ENCODE measurements at regions not wholly inside any gene's neighbourhood (a gene's known extent, or its start where the extent isn't known, plus 50 kb on each side); places are given as distances from the start of the nearest gene placed in this dataset.

- Histone ChIP-seq H3K27ac (ENCODE audit: low read length) (no peak overlapping the region), H3K27me3 (ENCODE audit: insufficient read depth, low read depth, low read length) (no peaks in the 10 kb centered on the region), H3K9me3 (ENCODE audit: low read length) (no peaks in the 10 kb centered on the region)
Measured at GRCh38 chr19:30647891-30648720, 275.9 kb downstream of the ZNF536 start.

GRCh38 chr19:30646806-30647205, 274.6 kb downstream of the ZNF536 start:
- Histone ChIP-seq H3K9ac (ENCODE audit: low read length) (no peak overlapping the region), H2AFZ (ENCODE audit: low read depth, low read length) (no peak overlapping the region), H3K4me3 (ENCODE audit: low read length) (no peak overlapping the region), H3K27ac (ENCODE audit: low read length) (no peak overlapping the region), H3K4me2 (ENCODE audit: low read length) (no peak overlapping the region), H3K27me3 (ENCODE audit: insufficient read depth, low read depth, low read length) (no peaks in the 10 kb centered on the region), H4K20me1 (ENCODE audit: insufficient read depth) (no peaks in the 10 kb centered on the region), H3K9me2 (ENCODE audit: insufficient read depth, low read length) (no peaks in the 10 kb centered on the region), H3K36me3 (ENCODE audit: insufficient read depth, low read length) (no peaks in the 10 kb centered on the region), H3F3A (ENCODE audit: insufficient read depth, low read length, poor library complexity, severe bottlenecking) (no peaks in the 10 kb centered on the region), H3K79me2 (replicated peaks; ENCODE audit: insufficient read depth, low read length) (no peaks in the 10 kb centered on the region), H3K9me3 (ENCODE audit: low read length) (no peaks in the 10 kb centered on the region)
- TF ChIP-seq CTCF (IDR thresholded peaks at IDR 0.05; ENCODE audit: poor library complexity, severe bottlenecking) (no peak), EP300 (conservative IDR thresholded peaks at IDR 0.05; ENCODE audit: poor library complexity, severe bottlenecking) (no peak), REST (IDR thresholded peaks at IDR 0.05; ENCODE audit: borderline replicate concordance) (no peak), RAD21 (conservative IDR thresholded peaks at IDR 0.05) (no peak), TAF1 (IDR thresholded peaks at IDR 0.05; ENCODE audit: low read depth) (no peak)

More at GRCh38 chr19:30647891-30648720, 275.9 kb downstream of the ZNF536 start:
- Histone ChIP-seq H3F3A (ENCODE audit: insufficient read depth, low read length, poor library complexity, severe bottlenecking) (no peaks in the 10 kb centered on the region), H3K4me3 (ENCODE audit: low read length) (no peak overlapping the region), H2AFZ (ENCODE audit: low read depth, low read length) (no peak overlapping the region), H3K9ac (ENCODE audit: low read length) (no peak overlapping the region), H3K79me2 (replicated peaks; ENCODE audit: insufficient read depth, low read length) (no peaks in the 10 kb centered on the region), H3K9me2 (ENCODE audit: insufficient read depth, low read length) (no peaks in the 10 kb centered on the region), H3K4me2 (ENCODE audit: low read length) (no peak overlapping the region), H4K20me1 (ENCODE audit: insufficient read depth) (no peaks in the 10 kb centered on the region), H3K36me3 (ENCODE audit: insufficient read depth, low read length) (no peaks in the 10 kb centered on the region)
- no peak for TF ChIP-seq RAD21 (conservative IDR thresholded peaks at IDR 0.05)
- TF ChIP-seq REST (IDR thresholded peaks at IDR 0.05; ENCODE audit: borderline replicate concordance), result no peak
- no peak for TF ChIP-seq POLR2AphosphoS5 (IDR thresholded peaks at IDR 0.05)
- TF ChIP-seq TAF1 (IDR thresholded peaks at IDR 0.05; ENCODE audit: low read depth), result no peak
- no peak for TF ChIP-seq CTCF (IDR thresholded peaks at IDR 0.05; ENCODE audit: poor library complexity, severe bottlenecking)
- TF ChIP-seq MXI1 (conservative IDR thresholded peaks at IDR 0.05; ENCODE audit: poor library complexity, severe bottlenecking), result no peak
- TF ChIP-seq EZH2 (IDR thresholded peaks at IDR 0.05; ENCODE audit: borderline replicate concordance, insufficient read depth, low read length, poor library complexity, severe bottlenecking), result no peak
- no peak for TF ChIP-seq EP300 (conservative IDR thresholded peaks at IDR 0.05; ENCODE audit: poor library complexity, severe bottlenecking)
- no peak for TF ChIP-seq SMC3 (conservative IDR thresholded peaks at IDR 0.05; ENCODE audit: poor library complexity)

All from neural cell (in vitro differentiated cells).